HEK293 (cell line): ENCODE measurements at regions not wholly inside any gene's neighbourhood (a gene's known extent, or its start where the extent isn't known, plus 50 kb on each side); places are given as distances from the start of the nearest gene placed in this dataset.

ENCODE experiments used
- CTCF ChIA-PET: fragments of 350-600 bp; formaldehyde crosslinking; extraction: SDS; loops from one replicate; lab custom pipeline; 2021; ENCODE audit warnings: antibody characterized with exemption; lab: Yijun Ruan, JAX
- POLR2A ChIA-PET: fragments of 300-600 bp; formaldehyde crosslinking; extraction: SDS; loops from one replicate; lab custom pipeline; 2020; ENCODE audit warnings: antibody characterized with exemption, inconsistent platforms; lab: Yijun Ruan, JAX
- H3K27ac ChIP-seq: fragments of 200-500 bp; sonication (Bioruptor generic); 2 replicates; pipeline ENCODE4 v1.5.1; 2014; ENCODE audit warnings: low read depth, low read length, control low read depth, inconsistent platforms; ENCODE audit errors: extremely low read depth
- H3K36me3 ChIP-seq, 2 experiments: fragments of 200-500 bp in 1 of 2; sonication (Bioruptor generic) in 1 of 2; 1 replicate in 1 of 2; 2 replicates in 1 of 2; pipeline ENCODE4 v1.5.1; 2014 to 2017; ENCODE audit warnings: inconsistent platforms in 2 of 2, low read length in 2 of 2; ENCODE audit not compliant: control insufficient read depth in 2 of 2, insufficient read depth in 1 of 2
- H3K4me1 ChIP-seq: fragments of 200-500 bp; sonication (Bioruptor generic); 2 replicates; pipeline ENCODE4 v1.5.1; 2014; ENCODE audit warnings: mild to moderate bottlenecking, low read length, inconsistent platforms; ENCODE audit not compliant: control insufficient read depth, insufficient read depth
- H3K4me3 ChIP-seq: 2 replicates; pipeline ENCODE4 v1.5.1; 2011; ENCODE audit warnings: low read depth, mild to moderate bottlenecking, control low read depth, low read length, moderate library complexity
- H3K9me3 ChIP-seq: fragments of 200-500 bp; sonication (Bioruptor generic); 2 replicates; pipeline ENCODE4 v1.5.1; 2014; ENCODE audit warnings: low read depth, low read length, inconsistent platforms; ENCODE audit not compliant: control insufficient read depth, insufficient read depth
- ZBTB11 ChIP-seq: fragments of 450-650 bp; formaldehyde crosslinking; conservative IDR thresholded peaks from 2 replicates; pipeline ENCODE4 v1.5.1; 2016; ENCODE audit warnings: low read depth, missing biosample characterization, missing genetic modification characterization
- ZBTB20 ChIP-seq: fragments of 450-650 bp; formaldehyde crosslinking; IDR thresholded peaks from 2 replicates; pipeline ENCODE4 v1.5.1; 2016; ENCODE audit warnings: missing biosample characterization, missing genetic modification characterization
- ZNF169 ChIP-seq: fragments of 450-650 bp; formaldehyde crosslinking; IDR thresholded peaks from 2 replicates; pipeline ENCODE4 v1.5.1; 2016; ENCODE audit warnings: missing biosample characterization, missing genetic modification characterization
- ZNF37A ChIP-seq: fragments of 450-650 bp; IDR thresholded peaks from 2 replicates; pipeline ENCODE4 v1.5.1; 2018; ENCODE audit warnings: missing biosample characterization, missing genetic modification characterization
- ZNF398 ChIP-seq: fragments of 450-650 bp; formaldehyde crosslinking; IDR thresholded peaks from 2 replicates; pipeline ENCODE4 v1.5.1; 2017; ENCODE audit warnings: missing biosample characterization, missing genetic modification characterization
- ZNF433 ChIP-seq: fragments of 450-650 bp; formaldehyde crosslinking; IDR thresholded peaks from 2 replicates; pipeline ENCODE4 v1.5.1; 2016; ENCODE audit warnings: missing biosample characterization, missing genetic modification characterization, low read depth
- ZNF48 ChIP-seq: fragments of 450-650 bp; formaldehyde crosslinking; IDR thresholded peaks from 2 replicates; pipeline ENCODE4 v1.5.1; 2016; ENCODE audit warnings: missing biosample characterization, missing genetic modification characterization
- ZNF521 ChIP-seq: fragments of 450-650 bp; formaldehyde crosslinking; IDR thresholded peaks from 2 replicates; pipeline ENCODE4 v1.5.1; 2017; ENCODE audit warnings: missing biosample characterization, mild to moderate bottlenecking, missing genetic modification characterization
- ZNF529 ChIP-seq: fragments of 450-650 bp; formaldehyde crosslinking; IDR thresholded peaks from 2 replicates; pipeline ENCODE4 v1.5.1; 2017; ENCODE audit warnings: missing genetic modification characterization, missing biosample characterization; ENCODE audit not compliant: insufficient replicate concordance
- ZNF544 ChIP-seq: fragments of 450-650 bp; formaldehyde crosslinking; IDR thresholded peaks from 2 replicates; pipeline ENCODE4 v1.5.0; 2017; ENCODE audit warnings: missing biosample characterization, missing genetic modification characterization
- ZNF585B ChIP-seq: fragments of 450-650 bp; formaldehyde crosslinking; IDR thresholded peaks from 2 replicates; pipeline ENCODE4 v1.5.1; 2016; ENCODE audit warnings: missing biosample characterization, missing genetic modification characterization
- ZNF660 ChIP-seq: fragments of 450-650 bp; IDR thresholded peaks from 2 replicates; pipeline ENCODE4 v1.5.1; 2018; ENCODE audit warnings: missing biosample characterization, mild to moderate bottlenecking, missing genetic modification characterization
- ZNF670 ChIP-seq: fragments of 450-650 bp; formaldehyde crosslinking; IDR thresholded peaks from 2 replicates; pipeline ENCODE4 v1.5.1; 2016; ENCODE audit warnings: missing biosample characterization, missing genetic modification characterization, low read depth
- ZNF677 ChIP-seq: fragments of 450-650 bp; IDR thresholded peaks from 2 replicates; pipeline ENCODE4 v1.5.0; 2018; ENCODE audit warnings: missing biosample characterization, mild to moderate bottlenecking, missing genetic modification characterization, moderate library complexity
- ZNF747 ChIP-seq: fragments of 450-650 bp; formaldehyde crosslinking; IDR thresholded peaks from 2 replicates; pipeline ENCODE4 v1.5.1; 2016; ENCODE audit warnings: missing biosample characterization, missing genetic modification characterization
- TF ChIP-seq, protein P1 (sequence below): fragments of 450-650 bp; formaldehyde crosslinking; IDR thresholded peaks from 2 replicates; pipeline ENCODE4 v1.5.1; 2016; ENCODE audit warnings: missing biosample characterization, missing genetic modification characterization
- TF ChIP-seq, protein P2 (sequence below): fragments of 450-650 bp; formaldehyde crosslinking; IDR thresholded peaks from 2 replicates; pipeline ENCODE4 v1.5.1; 2017; ENCODE audit warnings: missing biosample characterization, missing genetic modification characterization

GRCh38 chr10:3339531-3339950 lies 167.0 kb upstream of the PITRM1 start (continued):
- TF ChIP-seq ZBTB11 (tag by site-specific recombination): no peak

GRCh38 chr10:3339121-3339520 lies 166.5 kb upstream of the PITRM1 start:
- no peak overlapping the region for H3K4me3 ChIP-seq
- TF ChIP-seq, protein P1, sequence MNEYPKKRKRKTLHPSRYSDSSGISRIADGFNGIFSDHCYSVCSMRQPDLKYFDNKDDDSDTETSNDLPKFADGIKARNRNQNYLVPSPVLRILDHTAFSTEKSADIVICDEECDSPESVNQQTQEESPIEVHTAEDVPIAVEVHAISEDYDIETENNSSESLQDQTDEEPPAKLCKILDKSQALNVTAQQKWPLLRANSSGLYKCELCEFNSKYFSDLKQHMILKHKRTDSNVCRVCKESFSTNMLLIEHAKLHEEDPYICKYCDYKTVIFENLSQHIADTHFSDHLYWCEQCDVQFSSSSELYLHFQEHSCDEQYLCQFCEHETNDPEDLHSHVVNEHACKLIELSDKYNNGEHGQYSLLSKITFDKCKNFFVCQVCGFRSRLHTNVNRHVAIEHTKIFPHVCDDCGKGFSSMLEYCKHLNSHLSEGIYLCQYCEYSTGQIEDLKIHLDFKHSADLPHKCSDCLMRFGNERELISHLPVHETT (tag by site-specific recombination): no peak
- TF ChIP-seq ZNF529 (tag by site-specific recombination): no peak
- no peaks in the 10 kb centered on the region for H3K9me3 ChIP-seq
- ChIA-PET CTCF (interaction anchor here (0.7 kb wide), 1 partner anchor 101 kb away, joined by 3 read pairs; no protein-coding TSS in a partner anchor), POLR2A (no interaction called here)
- no peaks in the 10 kb centered on the region for H3K36me3 ChIP-seq
- no peak overlapping the region for H3K27ac ChIP-seq
- H3K4me1 ChIP-seq: no peaks in the 10 kb centered on the region

DNA sequence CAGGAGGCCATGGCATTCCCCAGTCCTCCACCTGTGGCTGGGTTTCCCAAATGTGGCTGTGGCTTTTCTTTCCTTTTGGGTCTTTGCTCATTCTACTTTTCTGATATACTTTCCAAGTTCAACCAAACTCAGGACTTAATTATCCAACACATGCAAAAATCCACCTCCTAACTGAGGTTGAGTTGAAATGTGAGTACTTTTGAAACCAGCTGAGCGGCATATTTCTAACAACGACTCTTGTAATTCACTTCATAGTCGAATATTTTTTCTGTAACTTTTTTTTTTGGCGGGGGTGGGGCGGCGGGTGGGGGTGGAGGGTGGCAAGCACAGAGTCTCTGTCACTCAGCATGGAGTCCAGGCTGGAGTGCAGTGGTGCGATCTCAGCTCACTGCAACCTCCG lies 165.2 kb upstream of the PITRM1 start:
- Histone ChIP-seq H3K9me3 (no peaks in the 10 kb centered on the region), H3K36me3 (no peaks in the 10 kb centered on the region), H3K27ac (no peak overlapping the region), H3K4me3 (no peak overlapping the region), H3K4me1 (no peaks in the 10 kb centered on the region)
- CTCF ChIA-PET: no interaction called here
- POLR2A ChIA-PET: no interaction called here
- TF ChIP-seq ZNF660 (tag by site-specific recombination) (no peak), ZNF433 (tag by site-specific recombination) (no peak), ZNF529 (tag by site-specific recombination) (no peak), ZNF48 (no peak), ZNF585B (no peak), ZNF169 (tag by site-specific recombination) (no peak), ZNF670 (no peak), ZNF544 (no peak), ZNF747 (tag by site-specific recombination) (no peak), ZNF677 (tag by site-specific recombination) (no peak), ZNF521 (tag by site-specific recombination) (no peak), ZNF37A (tag by site-specific recombination) (no peak), ZNF398 (tag by site-specific recombination) (no peak), ZBTB20 (tag by site-specific recombination) (no peak)
- TF ChIP-seq, protein P2, sequence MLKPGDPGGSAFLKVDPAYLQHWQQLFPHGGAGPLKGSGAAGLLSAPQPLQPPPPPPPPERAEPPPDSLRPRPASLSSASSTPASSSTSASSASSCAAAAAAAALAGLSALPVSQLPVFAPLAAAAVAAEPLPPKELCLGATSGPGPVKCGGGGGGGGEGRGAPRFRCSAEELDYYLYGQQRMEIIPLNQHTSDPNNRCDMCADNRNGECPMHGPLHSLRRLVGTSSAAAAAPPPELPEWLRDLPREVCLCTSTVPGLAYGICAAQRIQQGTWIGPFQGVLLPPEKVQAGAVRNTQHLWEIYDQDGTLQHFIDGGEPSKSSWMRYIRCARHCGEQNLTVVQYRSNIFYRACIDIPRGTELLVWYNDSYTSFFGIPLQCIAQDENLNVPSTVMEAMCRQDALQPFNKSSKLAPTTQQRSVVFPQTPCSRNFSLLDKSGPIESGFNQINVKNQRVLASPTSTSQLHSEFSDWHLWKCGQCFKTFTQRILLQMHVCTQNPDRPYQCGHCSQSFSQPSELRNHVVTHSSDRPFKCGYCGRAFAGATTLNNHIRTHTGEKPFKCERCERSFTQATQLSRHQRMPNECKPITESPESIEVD: no peak
- TF ChIP-seq, all 188 proteins: peak for 0
